OCI-LY7 (cell line): ENCODE measurements at regions not wholly inside any gene's neighbourhood (a gene's known extent, or its start where the extent isn't known, plus 50 kb on each side); places are given as distances from the start of the nearest gene placed in this dataset.

Experiments
- BruUV-seq: library from RNA; stranded (reverse); fragments of 400-500 nt; replicated peaks from 2 replicates; lab custom pipeline; 2021; lab: Mats Ljungman, UMichigan
- CTCF ChIA-PET: fragments of 300-600 bp; sonication (Branson Sonifier 250); formaldehyde crosslinking; loops from one replicate; lab custom pipeline; 2022; ENCODE audit warnings: antibody characterized with exemption; ENCODE audit not compliant: unreplicated experiment; lab: Charles Lee
- POLR2A ChIA-PET: fragments of 300-600 bp; sonication (Branson Sonifier 250); formaldehyde crosslinking; loops from one replicate; lab custom pipeline; 2022; ENCODE audit warnings: antibody characterized with exemption; lab: Charles Lee
- DNase-seq: peaks from one replicate; pipeline ENCODE4 v3.0.0-alpha.2; 2015; ENCODE audit warnings: low spot score
- H2AFZ ChIP-seq: fragments of 200-600 bp; sonication (generic), shearing (Covaris generic); 2 replicates; pipeline ENCODE4 v1.6.1; 2014; ENCODE audit warnings: mild to moderate bottlenecking, antibody characterized with exemption, low read length, moderate library complexity
- H3K27ac ChIP-seq: fragments of 200-600 bp; sonication (generic); 2 replicates; pipeline ENCODE4 v1.5.1; 2014; ENCODE audit warnings: mixed run types, low read depth, mild to moderate bottlenecking, moderate library complexity, low read length, inconsistent platforms; ENCODE audit not compliant: poor library complexity, severe bottlenecking
- H3K36me3 ChIP-seq: fragments of 200-600 bp; sonication (generic); 2 replicates; pipeline ENCODE4 v1.6.1; 2014; ENCODE audit warnings: mild to moderate bottlenecking, antibody characterized with exemption, low read length, moderate library complexity, mixed read lengths; ENCODE audit not compliant: insufficient read depth
- H3K4me1 ChIP-seq: fragments of 200-600 bp; sonication (generic); 2 replicates; pipeline ENCODE4 v1.5.1; 2014; ENCODE audit warnings: mild to moderate bottlenecking, low read length; ENCODE audit not compliant: insufficient read depth, poor library complexity, severe bottlenecking
- H3K4me2 ChIP-seq: fragments of 200-600 bp; sonication (generic); 2 replicates; pipeline ENCODE4 v1.6.1; 2014; ENCODE audit warnings: mild to moderate bottlenecking, low read length
- H3K4me3 ChIP-seq: fragments of 200-600 bp; sonication (generic); 2 replicates; pipeline ENCODE4 v1.5.1; 2014; ENCODE audit warnings: mild to moderate bottlenecking, low read depth, low read length; ENCODE audit not compliant: poor library complexity, severe bottlenecking
- H3K79me2 ChIP-seq: fragments of 200-600 bp; sonication (generic); 2 replicates; pipeline ENCODE4 v1.6.1; 2016; ENCODE audit warnings: low read depth, mild to moderate bottlenecking, low read length, moderate library complexity, mixed read lengths; ENCODE audit not compliant: insufficient read depth
- H3K9me2 ChIP-seq: fragments of 200-600 bp; sonication (generic); 2 replicates; pipeline ENCODE4 v1.6.1; 2016; ENCODE audit warnings: mild to moderate bottlenecking, low read length, mixed read lengths; ENCODE audit not compliant: insufficient read depth
- H3K9me3 ChIP-seq: fragments of 200-600 bp; sonication (generic); 2 replicates; pipeline ENCODE4 v1.6.1; 2014; ENCODE audit warnings: mild to moderate bottlenecking, mixed run types, low read length, mixed read lengths
- H4K20me1 ChIP-seq: fragments of 200-600 bp; sonication (generic); 2 replicates; pipeline ENCODE4 v1.6.1; 2014; ENCODE audit warnings: mild to moderate bottlenecking, antibody characterized with exemption, low read length, moderate library complexity, mixed read lengths; ENCODE audit not compliant: insufficient read depth
- EZH2phosphoT487 ChIP-seq: fragments of 200-600 bp; sonication (generic); IDR thresholded peaks from 2 replicates; pipeline ENCODE4 v1.6.1; 2018; ENCODE audit warnings: low read depth, borderline replicate concordance, mild to moderate bottlenecking, mixed run types, antibody characterized with exemption, low read length, moderate library complexity, mixed read lengths
- intact Hi-C: fragments of 100-400 bp; cut with micrococcal nuclease; formaldehyde crosslinking; loops from one replicate; pipeline ENCODE4 v1.10.0; 2022; ENCODE audit not compliant: unreplicated experiment
- TF ChIP-seq, protein P1 (sequence below): fragments of 200-600 bp; sonication (generic); conservative IDR thresholded peaks from 2 replicates; pipeline ENCODE4 v1.5.1; 2014; ENCODE audit warnings: mild to moderate bottlenecking, antibody characterized with exemption, low read length, moderate library complexity, mixed read lengths

DNA sequence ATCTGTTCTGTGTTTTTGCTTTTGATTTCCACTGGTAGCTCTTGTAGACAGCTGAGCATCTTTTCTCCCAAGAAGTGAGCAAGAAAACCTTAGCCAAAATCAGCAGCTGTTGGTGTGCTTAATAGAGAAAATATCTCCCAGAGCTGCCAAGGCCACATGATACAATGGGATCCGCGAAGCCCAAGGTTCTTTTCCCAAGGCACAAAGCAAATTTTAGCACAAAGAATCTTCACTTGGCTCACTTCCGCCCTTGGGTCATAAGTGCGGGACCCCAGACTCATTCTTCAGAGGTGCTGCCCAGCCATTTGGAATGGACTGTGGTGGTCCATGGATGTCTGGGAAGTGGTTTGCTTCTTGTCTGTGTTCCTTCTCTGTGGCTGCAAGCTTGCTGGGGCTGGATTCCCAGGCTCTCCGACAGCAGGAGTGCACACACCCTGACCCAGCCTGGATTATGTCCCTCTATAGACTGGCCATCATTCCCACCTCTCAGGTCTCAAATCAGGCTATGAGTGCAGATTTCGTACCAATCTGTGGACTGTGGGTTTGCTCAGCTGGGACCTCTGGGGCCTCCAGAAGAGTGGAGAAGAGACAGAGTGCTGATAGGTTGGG lies 93.0 kb upstream of the TMEM72 start:
- no peak for DNase-seq
- no peaks in the 10 kb centered on the region for H3K79me2 ChIP-seq
- H3K36me3 ChIP-seq: no peaks in the 10 kb centered on the region
- intact Hi-C loops: no loop called here
- H2AFZ ChIP-seq: no peak overlapping the region
- no peaks in the 10 kb centered on the region for H3K9me3 ChIP-seq
- H3K27ac ChIP-seq: no peak overlapping the region
- no peak overlapping the region for H3K4me2 ChIP-seq
- H4K20me1 ChIP-seq: no peaks in the 10 kb centered on the region
- ChIA-PET POLR2A (no interaction called here), CTCF (no interaction called here)
- no peak for TF ChIP-seq EZH2phosphoT487
- TF ChIP-seq, protein P1, sequence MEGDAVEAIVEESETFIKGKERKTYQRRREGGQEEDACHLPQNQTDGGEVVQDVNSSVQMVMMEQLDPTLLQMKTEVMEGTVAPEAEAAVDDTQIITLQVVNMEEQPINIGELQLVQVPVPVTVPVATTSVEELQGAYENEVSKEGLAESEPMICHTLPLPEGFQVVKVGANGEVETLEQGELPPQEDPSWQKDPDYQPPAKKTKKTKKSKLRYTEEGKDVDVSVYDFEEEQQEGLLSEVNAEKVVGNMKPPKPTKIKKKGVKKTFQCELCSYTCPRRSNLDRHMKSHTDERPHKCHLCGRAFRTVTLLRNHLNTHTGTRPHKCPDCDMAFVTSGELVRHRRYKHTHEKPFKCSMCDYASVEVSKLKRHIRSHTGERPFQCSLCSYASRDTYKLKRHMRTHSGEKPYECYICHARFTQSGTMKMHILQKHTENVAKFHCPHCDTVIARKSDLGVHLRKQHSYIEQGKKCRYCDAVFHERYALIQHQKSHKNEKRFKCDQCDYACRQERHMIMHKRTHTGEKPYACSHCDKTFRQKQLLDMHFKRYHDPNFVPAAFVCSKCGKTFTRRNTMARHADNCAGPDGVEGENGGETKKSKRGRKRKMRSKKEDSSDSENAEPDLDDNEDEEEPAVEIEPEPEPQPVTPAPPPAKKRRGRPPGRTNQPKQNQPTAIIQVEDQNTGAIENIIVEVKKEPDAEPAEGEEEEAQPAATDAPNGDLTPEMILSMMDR: no peak
- no peak overlapping the region for H3K4me3 ChIP-seq
- no peaks in the 10 kb centered on the region for H3K4me1 ChIP-seq
- no TSS peak for BruUV-seq
- no peaks in the 10 kb centered on the region for H3K9me2 ChIP-seq

GRCh38 chr10:44818701-44819127 lies 92.4 kb upstream of the TMEM72 start:
- no peak overlapping the region for H2AFZ ChIP-seq
- TF ChIP-seq EZH2phosphoT487: no peak
- TF ChIP-seq, protein P1: no peak
- no peaks in the 10 kb centered on the region for H3K9me2 ChIP-seq
- CTCF ChIA-PET: no interaction called here
- no peak overlapping the region for H3K4me2 ChIP-seq
- DNase-seq: no peak
- H3K36me3 ChIP-seq: no peaks in the 10 kb centered on the region
- H3K4me1 ChIP-seq: no peaks in the 10 kb centered on the region
- H4K20me1 ChIP-seq: no peaks in the 10 kb centered on the region
- no peaks in the 10 kb centered on the region for H3K79me2 ChIP-seq
- no peak overlapping the region for H3K27ac ChIP-seq
- no peak overlapping the region for H3K4me3 ChIP-seq
- intact Hi-C loops: no loop called here
- H3K9me3 ChIP-seq: no peaks in the 10 kb centered on the region
- BruUV-seq: no TSS peak
- POLR2A ChIA-PET: no interaction called here

GRCh38 chr10:44820094-44820493 lies 91.0 kb upstream of the TMEM72 start:
- Histone ChIP-seq H3K4me2 (no peak overlapping the region), H3K4me3 (no peak overlapping the region), H3K36me3 (no peaks in the 10 kb centered on the region), H2AFZ (no peak overlapping the region), H3K9me2 (no peaks in the 10 kb centered on the region), H3K27ac (no peak overlapping the region), H3K4me1 (no peaks in the 10 kb centered on the region), H4K20me1 (no peaks in the 10 kb centered on the region), H3K9me3 (no peaks in the 10 kb centered on the region), H3K79me2 (no peaks in the 10 kb centered on the region)
- ChIA-PET CTCF (no interaction called here), POLR2A (no interaction called here)
- intact Hi-C loops: no loop called here
- BruUV-seq: no TSS peak
- no peak for TF ChIP-seq EZH2phosphoT487
- TF ChIP-seq, protein P1: no peak
- no peak for DNase-seq
